ENCODE measurements at regions not wholly inside any gene's neighbourhood (a gene's known extent, or its start where the extent isn't known, plus 50 kb on each side); places are given as distances from the start of the nearest gene placed in this dataset.

GRCh38 chr20:56711018-56711417 lies 81.9 kb downstream of the TFAP2C start:
- POLR2A ChIA-PET: no interaction called here
- no peak for DNase-seq (ENCODE audit: extremely low spot score)
- CTCF ChIA-PET: no interaction called here
- no peak for TF ChIP-seq CTCF (IDR thresholded peaks at IDR 0.05; ENCODE audit: control extremely low read depth, extremely low read depth, low read depth, missing control alignments)

- CTCF ChIA-PET: no interaction called here
- POLR2A ChIA-PET: no interaction called here
- DNase-seq (ENCODE audit: extremely low spot score): no peak
- no peak for TF ChIP-seq CTCF (IDR thresholded peaks at IDR 0.05; ENCODE audit: control extremely low read depth, extremely low read depth, low read depth, missing control alignments)
Measured at GRCh38 chr20:56715309-56715708, 86.2 kb downstream of the TFAP2C start.

- TF ChIP-seq CTCF (IDR thresholded peaks at IDR 0.05; ENCODE audit: control extremely low read depth, extremely low read depth, low read depth, missing control alignments): no peak
- DNase-seq (ENCODE audit: extremely low spot score): no peak
- ChIA-PET CTCF (no interaction called here), POLR2A (no interaction called here)
Measured at GRCh38 chr20:56715902-56716519, 86.9 kb downstream of the TFAP2C start.

GRCh38 chr20:56716806-56717205 lies 87.7 kb downstream of the TFAP2C start:
- CTCF ChIA-PET: no interaction called here
- no peak for TF ChIP-seq CTCF (IDR thresholded peaks at IDR 0.05; ENCODE audit: control extremely low read depth, extremely low read depth, low read depth, missing control alignments)

GRCh38 chr20:56718816-56719215 lies 89.7 kb downstream of the TFAP2C start:
- ChIA-PET CTCF (no interaction called here), POLR2A (no interaction called here)
- no peak for DNase-seq (ENCODE audit: extremely low spot score)
- no peak for TF ChIP-seq CTCF (IDR thresholded peaks at IDR 0.05; ENCODE audit: control extremely low read depth, extremely low read depth, low read depth, missing control alignments)

More at GRCh38 chr20:56716806-56717205, 87.7 kb downstream of the TFAP2C start:
- POLR2A ChIA-PET: no interaction called here
- DNase-seq (ENCODE audit: extremely low spot score): no peak

- ChIA-PET POLR2A (no interaction called here), CTCF (no interaction called here)
- DNase-seq (ENCODE audit: extremely low spot score): no peak
- TF ChIP-seq CTCF (IDR thresholded peaks at IDR 0.05; ENCODE audit: control extremely low read depth, extremely low read depth, low read depth, missing control alignments): no peak
Measured at GRCh38 chr20:56720620-56721213, 91.6 kb downstream of the TFAP2C start.
